ENCODE measurements at regions not wholly inside any gene's neighbourhood (a gene's known extent, or its start where the extent isn't known, plus 50 kb on each side); places are given as distances from the start of the nearest gene placed in this dataset.

DNA sequence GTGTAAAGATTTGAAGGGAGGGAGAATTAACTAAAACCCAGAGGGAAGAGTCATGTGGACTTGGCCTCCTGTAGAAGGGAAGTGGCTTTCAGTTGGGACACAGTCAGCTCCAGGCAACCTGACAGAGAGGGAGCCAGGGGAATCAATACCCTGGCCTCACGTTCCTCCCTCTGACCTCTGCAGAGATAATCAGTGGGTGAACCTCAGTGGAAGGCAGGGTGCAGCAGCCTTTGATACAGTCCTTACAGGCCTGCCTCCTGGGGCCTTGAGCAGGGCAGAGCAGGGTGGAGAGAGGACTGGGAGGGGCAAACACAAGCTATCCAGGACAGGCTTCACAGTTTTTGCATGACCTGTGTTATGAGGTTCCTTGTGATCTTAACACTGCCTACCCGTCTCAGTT is 61.9 kb upstream of the GPBP1 start:
- no peak for TF ChIP-seq JUN (CRISPR knock-in tag; IDR thresholded peaks at IDR 0.05)
- no peak for TF ChIP-seq NFYB (CRISPR knock-in tag; conservative IDR thresholded peaks at IDR 0.05; ENCODE audit: low read depth)
- no peak for TF ChIP-seq PRRX2 (CRISPR knock-in tag; IDR thresholded peaks at IDR 0.05)
- TF ChIP-seq, protein P1, sequence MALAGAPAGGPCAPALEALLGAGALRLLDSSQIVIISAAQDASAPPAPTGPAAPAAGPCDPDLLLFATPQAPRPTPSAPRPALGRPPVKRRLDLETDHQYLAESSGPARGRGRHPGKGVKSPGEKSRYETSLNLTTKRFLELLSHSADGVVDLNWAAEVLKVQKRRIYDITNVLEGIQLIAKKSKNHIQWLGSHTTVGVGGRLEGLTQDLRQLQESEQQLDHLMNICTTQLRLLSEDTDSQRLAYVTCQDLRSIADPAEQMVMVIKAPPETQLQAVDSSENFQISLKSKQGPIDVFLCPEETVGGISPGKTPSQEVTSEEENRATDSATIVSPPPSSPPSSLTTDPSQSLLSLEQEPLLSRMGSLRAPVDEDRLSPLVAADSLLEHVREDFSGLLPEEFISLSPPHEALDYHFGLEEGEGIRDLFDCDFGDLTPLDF (CRISPR knock-in tag; IDR thresholded peaks at IDR 0.05): no peak
- TF ChIP-seq MXD4 (CRISPR knock-in tag; IDR thresholded peaks at IDR 0.05; ENCODE audit: borderline replicate concordance): no peak
- TF ChIP-seq KAT7 (CRISPR knock-in tag; IDR thresholded peaks at IDR 0.05; ENCODE audit: borderline replicate concordance): no peak
- TF ChIP-seq SP1 (CRISPR knock-in tag; conservative IDR thresholded peaks at IDR 0.05): no peak
- TF ChIP-seq, protein P2, sequence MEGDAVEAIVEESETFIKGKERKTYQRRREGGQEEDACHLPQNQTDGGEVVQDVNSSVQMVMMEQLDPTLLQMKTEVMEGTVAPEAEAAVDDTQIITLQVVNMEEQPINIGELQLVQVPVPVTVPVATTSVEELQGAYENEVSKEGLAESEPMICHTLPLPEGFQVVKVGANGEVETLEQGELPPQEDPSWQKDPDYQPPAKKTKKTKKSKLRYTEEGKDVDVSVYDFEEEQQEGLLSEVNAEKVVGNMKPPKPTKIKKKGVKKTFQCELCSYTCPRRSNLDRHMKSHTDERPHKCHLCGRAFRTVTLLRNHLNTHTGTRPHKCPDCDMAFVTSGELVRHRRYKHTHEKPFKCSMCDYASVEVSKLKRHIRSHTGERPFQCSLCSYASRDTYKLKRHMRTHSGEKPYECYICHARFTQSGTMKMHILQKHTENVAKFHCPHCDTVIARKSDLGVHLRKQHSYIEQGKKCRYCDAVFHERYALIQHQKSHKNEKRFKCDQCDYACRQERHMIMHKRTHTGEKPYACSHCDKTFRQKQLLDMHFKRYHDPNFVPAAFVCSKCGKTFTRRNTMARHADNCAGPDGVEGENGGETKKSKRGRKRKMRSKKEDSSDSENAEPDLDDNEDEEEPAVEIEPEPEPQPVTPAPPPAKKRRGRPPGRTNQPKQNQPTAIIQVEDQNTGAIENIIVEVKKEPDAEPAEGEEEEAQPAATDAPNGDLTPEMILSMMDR (IDR thresholded peaks at IDR 0.05): no peak
- TF ChIP-seq NR3C1 (CRISPR knock-in tag; conservative IDR thresholded peaks at IDR 0.05; ENCODE audit: low read depth): no peak
- TF ChIP-seq SMAD3 (CRISPR knock-in tag; IDR thresholded peaks at IDR 0.05; ENCODE audit: borderline replicate concordance): no peak
- TF ChIP-seq, protein P3, sequence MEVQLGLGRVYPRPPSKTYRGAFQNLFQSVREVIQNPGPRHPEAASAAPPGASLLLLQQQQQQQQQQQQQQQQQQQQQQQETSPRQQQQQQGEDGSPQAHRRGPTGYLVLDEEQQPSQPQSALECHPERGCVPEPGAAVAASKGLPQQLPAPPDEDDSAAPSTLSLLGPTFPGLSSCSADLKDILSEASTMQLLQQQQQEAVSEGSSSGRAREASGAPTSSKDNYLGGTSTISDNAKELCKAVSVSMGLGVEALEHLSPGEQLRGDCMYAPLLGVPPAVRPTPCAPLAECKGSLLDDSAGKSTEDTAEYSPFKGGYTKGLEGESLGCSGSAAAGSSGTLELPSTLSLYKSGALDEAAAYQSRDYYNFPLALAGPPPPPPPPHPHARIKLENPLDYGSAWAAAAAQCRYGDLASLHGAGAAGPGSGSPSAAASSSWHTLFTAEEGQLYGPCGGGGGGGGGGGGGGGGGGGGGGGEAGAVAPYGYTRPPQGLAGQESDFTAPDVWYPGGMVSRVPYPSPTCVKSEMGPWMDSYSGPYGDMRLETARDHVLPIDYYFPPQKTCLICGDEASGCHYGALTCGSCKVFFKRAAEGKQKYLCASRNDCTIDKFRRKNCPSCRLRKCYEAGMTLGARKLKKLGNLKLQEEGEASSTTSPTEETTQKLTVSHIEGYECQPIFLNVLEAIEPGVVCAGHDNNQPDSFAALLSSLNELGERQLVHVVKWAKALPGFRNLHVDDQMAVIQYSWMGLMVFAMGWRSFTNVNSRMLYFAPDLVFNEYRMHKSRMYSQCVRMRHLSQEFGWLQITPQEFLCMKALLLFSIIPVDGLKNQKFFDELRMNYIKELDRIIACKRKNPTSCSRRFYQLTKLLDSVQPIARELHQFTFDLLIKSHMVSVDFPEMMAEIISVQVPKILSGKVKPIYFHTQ (CRISPR knock-in tag; IDR thresholded peaks at IDR 0.05): no peak
- TF ChIP-seq, protein P4, sequence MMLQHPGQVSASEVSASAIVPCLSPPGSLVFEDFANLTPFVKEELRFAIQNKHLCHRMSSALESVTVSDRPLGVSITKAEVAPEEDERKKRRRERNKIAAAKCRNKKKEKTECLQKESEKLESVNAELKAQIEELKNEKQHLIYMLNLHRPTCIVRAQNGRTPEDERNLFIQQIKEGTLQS (CRISPR knock-in tag; conservative IDR thresholded peaks at IDR 0.05): no peak
- TF ChIP-seq, protein P5, sequence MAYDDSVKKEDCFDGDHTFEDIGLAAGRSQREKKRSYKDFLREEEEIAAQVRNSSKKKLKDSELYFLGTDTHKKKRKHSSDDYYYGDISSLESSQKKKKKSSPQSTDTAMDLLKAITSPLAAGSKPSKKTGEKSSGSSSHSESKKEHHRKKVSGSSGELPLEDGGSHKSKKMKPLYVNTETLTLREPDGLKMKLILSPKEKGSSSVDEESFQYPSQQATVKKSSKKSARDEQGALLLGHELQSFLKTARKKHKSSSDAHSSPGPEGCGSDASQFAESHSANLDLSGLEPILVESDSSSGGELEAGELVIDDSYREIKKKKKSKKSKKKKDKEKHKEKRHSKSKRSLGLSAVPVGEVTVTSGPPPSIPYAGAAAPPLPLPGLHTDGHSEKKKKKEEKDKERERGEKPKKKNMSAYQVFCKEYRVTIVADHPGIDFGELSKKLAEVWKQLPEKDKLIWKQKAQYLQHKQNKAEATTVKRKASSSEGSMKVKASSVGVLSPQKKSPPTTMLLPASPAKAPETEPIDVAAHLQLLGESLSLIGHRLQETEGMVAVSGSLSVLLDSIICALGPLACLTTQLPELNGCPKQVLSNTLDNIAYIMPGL (CRISPR knock-in tag; IDR thresholded peaks at IDR 0.05): no peak
- no peak for TF ChIP-seq TEAD4 (CRISPR knock-in tag; IDR thresholded peaks at IDR 0.05)

Data from WTC11 (cell line).